GM18499 (cell line): ENCODE measurements at regions not wholly inside any gene's neighbourhood (a gene's known extent, or its start where the extent isn't known, plus 50 kb on each side); places are given as distances from the start of the nearest gene placed in this dataset.

ENCODE experiments used
- ATAC-seq: cut with Tn5 transposase; IDR thresholded peaks from one replicate; pipeline ENCODE4 v1.9.1; 2021; ENCODE audit warnings: moderate number of reproducible peaks; ENCODE audit not compliant: insufficient read depth, unreplicated experiment

- ATAC-seq = no peak
Measured at GRCh38 chr4:26263165-26263564, 57.6 kb upstream of the RBPJ start.

- no peak for ATAC-seq
Measured at GRCh38 chr4:26264109-26264508, 56.7 kb upstream of the RBPJ start.

GRCh38 chr4:26267087-26267486 is 53.7 kb upstream of the RBPJ start:
- no peak for ATAC-seq

GRCh38 chr4:26268246-26268645 is 52.6 kb upstream of the RBPJ start:
- no peak for ATAC-seq

- ATAC-seq = no peak
Measured at GRCh38 chr4:26269038-26269437, 51.8 kb upstream of the RBPJ start.
